IMR-90 (cell line): ENCODE measurements at regions not wholly inside any gene's neighbourhood (a gene's known extent, or its start where the extent isn't known, plus 50 kb on each side); places are given as distances from the start of the nearest gene placed in this dataset.

ENCODE experiments used
- ATAC-seq: fragments of 200-7000 bp; cut with Tn5 transposase; 2 replicates; pipeline ENCODE4 v1.9.1; 2020; ENCODE audit warnings: low read depth, mild to moderate bottlenecking, moderate library complexity
- BruUV-seq: library from RNA; stranded (reverse); fragments of 400-500 nt; replicated peaks from 2 replicates; lab custom pipeline; 2021; lab: Mats Ljungman, UMichigan
- CTCF ChIA-PET: fragments of 300-600 bp; formaldehyde crosslinking; extraction: SDS; loops from one replicate; lab custom pipeline; 2021; ENCODE audit warnings: antibody characterized with exemption; lab: Yijun Ruan, JAX
- POLR2A ChIA-PET: fragments of 300-600 bp; sonication (Branson Sonifier 250); formaldehyde crosslinking; loops from one replicate; lab custom pipeline; 2022; ENCODE audit warnings: antibody characterized with exemption; ENCODE audit not compliant: unreplicated experiment; lab: Charles Lee
- DNase-seq: peaks from one replicate; pipeline ENCODE4 v3.0.0; 2013
- H2AFZ ChIP-seq: replicated peaks from 2 replicates; pipeline ENCODE3; 2013; ENCODE audit warnings: low read length, mild to moderate bottlenecking; ENCODE audit not compliant: poor library complexity
- H2AK5ac ChIP-seq: 2 replicates; pipeline ENCODE4 v1.6.1; 2013; ENCODE audit warnings: low read depth, low read length, inconsistent platforms
- H2AK9ac ChIP-seq: replicated peaks from 2 replicates; pipeline ENCODE3; 2013; ENCODE audit warnings: mild to moderate bottlenecking, low read depth, low read length, moderate library complexity; ENCODE audit not compliant: poor library complexity
- H2BK120ac ChIP-seq: 2 replicates; pipeline ENCODE4 v1.6.1; 2013; ENCODE audit warnings: low read depth, low read length, inconsistent platforms
- H2BK15ac ChIP-seq: 3 replicates; pipeline ENCODE4 v1.6.1; 2013; ENCODE audit warnings: low read depth, low read length, inconsistent platforms
- H2BK20ac ChIP-seq: 2 replicates; pipeline ENCODE4 v1.6.1; 2013; ENCODE audit warnings: low read depth, mild to moderate bottlenecking, inconsistent platforms, low read length, moderate library complexity
- H2BK5ac ChIP-seq: 2 replicates; pipeline ENCODE4 v1.6.1; 2013; ENCODE audit warnings: mild to moderate bottlenecking, low read depth, low read length, inconsistent platforms; ENCODE audit not compliant: poor library complexity, severe bottlenecking
- H3K14ac ChIP-seq: replicated peaks from 2 replicates; pipeline ENCODE4 v1.6.1; 2013; ENCODE audit warnings: low read depth, low read length, inconsistent platforms
- H3K18ac ChIP-seq: 2 replicates; pipeline ENCODE4 v1.6.1; 2013; ENCODE audit warnings: low read depth, low read length, control low read depth
- H3K23ac ChIP-seq: 2 replicates; pipeline ENCODE4 v1.6.1; 2013; ENCODE audit warnings: low read depth, low read length, inconsistent platforms
- H3K27ac ChIP-seq: 2 replicates; pipeline ENCODE4 v1.5.1; 2013; ENCODE audit warnings: mild to moderate bottlenecking, control low read depth, low read length; ENCODE audit not compliant: insufficient read depth
- H3K27me3 ChIP-seq: 2 replicates; pipeline ENCODE4 v1.6.1; 2013; ENCODE audit warnings: low read length; ENCODE audit not compliant: control insufficient read depth, insufficient read depth
- H3K36me3 ChIP-seq: 2 replicates; pipeline ENCODE4 v1.6.1; 2013; ENCODE audit warnings: low read length, mixed read lengths; ENCODE audit not compliant: control insufficient read depth, insufficient read depth
- H3K4ac ChIP-seq: 2 replicates; pipeline ENCODE4 v1.6.1; 2013; ENCODE audit warnings: low read depth, low read length, inconsistent platforms
- H3K4me1 ChIP-seq: 2 replicates; pipeline ENCODE4 v1.6.1; 2013; ENCODE audit warnings: low read length, mixed read lengths; ENCODE audit not compliant: control insufficient read depth, insufficient read depth
- H3K4me2 ChIP-seq: 2 replicates; pipeline ENCODE4 v1.6.1; 2013; ENCODE audit warnings: low read depth, mild to moderate bottlenecking, control low read depth, low read length, moderate library complexity
- H3K4me3 ChIP-seq: 2 replicates; pipeline ENCODE4 v1.5.1; 2013; ENCODE audit warnings: low read depth, mild to moderate bottlenecking, control low read depth, low read length, moderate library complexity; ENCODE audit not compliant: insufficient read depth
- H3K56ac ChIP-seq: 2 replicates; pipeline ENCODE4 v1.6.1; 2013; ENCODE audit warnings: low read length, inconsistent platforms; ENCODE audit not compliant: insufficient read depth; ENCODE audit errors: extremely low read depth
- H3K79me1 ChIP-seq, 2 experiments: 2 replicates each; pipeline ENCODE4 v1.6.1; 2013; ENCODE audit warnings: low read length in 2 of 2, inconsistent platforms in 1 of 2, low read depth in 1 of 2
- H3K9ac ChIP-seq: 2 replicates; pipeline ENCODE4 v1.6.1; 2013; ENCODE audit warnings: low read depth, low read length, control low read depth
- H3K9me1 ChIP-seq: 2 replicates; pipeline ENCODE4 v1.6.1; 2013; ENCODE audit warnings: low read length, inconsistent platforms; ENCODE audit not compliant: insufficient read depth
- H3K9me3 ChIP-seq: 2 replicates; pipeline ENCODE4 v1.6.1; 2013; ENCODE audit warnings: low read length; ENCODE audit not compliant: control insufficient read depth, insufficient read depth
- H4K20me1 ChIP-seq: 2 replicates; pipeline ENCODE4 v1.6.1; 2013; ENCODE audit warnings: low read length, inconsistent platforms; ENCODE audit not compliant: insufficient read depth
- H4K5ac ChIP-seq: 2 replicates; pipeline ENCODE4 v1.6.1; 2013; ENCODE audit warnings: mild to moderate bottlenecking, low read depth, low read length, control low read depth
- H4K8ac ChIP-seq, 2 experiments: 2 replicates each; pipeline ENCODE4 v1.6.1; 2013; ENCODE audit warnings: low read depth in 2 of 2, low read length in 2 of 2, control low read depth in 1 of 2, inconsistent platforms in 1 of 2
- H4K91ac ChIP-seq: 2 replicates; pipeline ENCODE4 v1.6.1; 2013; ENCODE audit warnings: low read depth, low read length, inconsistent platforms; ENCODE audit not compliant: insufficient read depth
- BHLHE40 ChIP-seq: fragments of 150-350 bp; IDR thresholded peaks from 2 replicates; pipeline ENCODE4 v1.6.1; 2016; ENCODE audit warnings: mild to moderate bottlenecking, low read depth, low read length
- CEBPB ChIP-seq: IDR thresholded peaks from 2 replicates; pipeline ENCODE4 v1.6.1; 2012; ENCODE audit warnings: low read depth, low read length, improper control_type of control experiment
- CHD1 ChIP-seq: IDR thresholded peaks from 2 replicates; pipeline ENCODE4 v1.6.1; 2012; ENCODE audit warnings: low read depth, low read length, improper control_type of control experiment
- CTCF ChIP-seq: conservative IDR thresholded peaks from 2 replicates; pipeline ENCODE4 v1.5.1; 2012; ENCODE audit warnings: mild to moderate bottlenecking, low read depth, low read length, improper control_type of control experiment
- ELK1 ChIP-seq: fragments of 150-350 bp; IDR thresholded peaks from 2 replicates; pipeline ENCODE4 v1.6.1; 2016; ENCODE audit warnings: low read depth, mild to moderate bottlenecking, low read length, moderate library complexity, borderline replicate concordance
- FOS ChIP-seq: fragments of 150-350 bp; IDR thresholded peaks from 2 replicates; pipeline ENCODE4 v1.6.1; 2016; ENCODE audit warnings: low read depth, low read length
- MAFK ChIP-seq: IDR thresholded peaks from 2 replicates; pipeline ENCODE4 v1.6.1; 2012; ENCODE audit warnings: low read depth, low read length, improper control_type of control experiment
- MAZ ChIP-seq: IDR thresholded peaks from 2 replicates; pipeline ENCODE4 v1.6.1; 2012; ENCODE audit warnings: low read depth, mild to moderate bottlenecking, low read length, improper control_type of control experiment, moderate library complexity, borderline replicate concordance
- MXI1 ChIP-seq: IDR thresholded peaks from 2 replicates; pipeline ENCODE4 v1.6.1; 2012; ENCODE audit warnings: low read depth, mild to moderate bottlenecking, low read length, moderate library complexity, borderline replicate concordance
- NFE2L2 ChIP-seq: fragments of 150-350 bp; IDR thresholded peaks from 2 replicates; pipeline ENCODE4 v1.6.1; 2016; ENCODE audit warnings: low read depth, mild to moderate bottlenecking, low read length
- POLR2A ChIP-seq: IDR thresholded peaks from 2 replicates; pipeline ENCODE4 v1.6.1; 2012; ENCODE audit warnings: mild to moderate bottlenecking, low read depth, low read length
- RAD21 ChIP-seq: IDR thresholded peaks from 2 replicates; pipeline ENCODE4 v1.6.1; 2012; ENCODE audit warnings: low read length, improper control_type of control experiment
- RCOR1 ChIP-seq: IDR thresholded peaks from 2 replicates; pipeline ENCODE4 v1.6.1; 2012; ENCODE audit warnings: mild to moderate bottlenecking, low read length, improper control_type of control experiment; ENCODE audit not compliant: insufficient replicate concordance
- RFX5 ChIP-seq: IDR thresholded peaks from 2 replicates; pipeline ENCODE4 v1.8.0; 2012; ENCODE audit warnings: low read depth, mild to moderate bottlenecking, low read length, moderate library complexity
- SMC3 ChIP-seq: fragments of 150-350 bp; IDR thresholded peaks from 2 replicates; pipeline ENCODE4 v1.6.1; 2016; ENCODE audit warnings: low read depth, mild to moderate bottlenecking, antibody characterized with exemption, low read length, moderate library complexity
- USF2 ChIP-seq: fragments of 150-350 bp; IDR thresholded peaks from 2 replicates; pipeline ENCODE4 v1.6.1; 2017; ENCODE audit warnings: mild to moderate bottlenecking, antibody characterized with exemption, low read length, low read depth
- WGBS, 2 experiments: methylation state at CpG; one replicate each; pipeline versions ENCODE4 v1.1.5 to v1.1.7; 2013; ENCODE audit warnings: missing lambda C conversion rate in 2 of 2; ENCODE audit not compliant: insufficient read length in 1 of 2; ENCODE audit errors: extremely low coverage in 2 of 2; 5-methylcytosine and 5-hydroxymethylcytosine counted together
- dilution Hi-C: fragments of 300-500 bp; cut with HindIII; formaldehyde crosslinking; loops from one replicate; pipeline ENCODE4 v1.14.3; 2018; ENCODE audit warnings: low sequenced_read_pairs; ENCODE audit not compliant: unreplicated experiment
- in situ Hi-C: fragments of 300-500 bp; cut with MboI; formaldehyde crosslinking; loops from 3 replicates; pipeline ENCODE4 v1.14.3; 2019; ENCODE audit warnings: low sequenced_read_pairs, inconsistent platforms, mixed read lengths
- intact Hi-C: fragments of 100-400 bp; cut with micrococcal nuclease; formaldehyde crosslinking; loops from 2 replicates; pipeline ENCODE4 v1.10.0; 2022

- no peak overlapping the region for H3K9ac ChIP-seq
- H4K8ac ChIP-seq: no peak overlapping the region
- no peak overlapping the region for H3K14ac ChIP-seq
- dilution Hi-C loops (no loop called here), in situ Hi-C loops (loop anchor here (10.0 kb wide), 3 partner anchors 554 to 1124 kb away; no protein-coding TSS in a partner anchor), intact Hi-C loops (loop anchor here (5.0 kb wide), 1 partner anchor 1122 kb away; no protein-coding TSS in a partner anchor)
- ATAC-seq (no peak), DNase-seq (no peak)
- ChIA-PET CTCF (no interaction called here), POLR2A (no interaction called here)
- no peak overlapping the region for H3K18ac ChIP-seq
- no peak overlapping the region for H2AK9ac ChIP-seq
- no peak overlapping the region for H3K4ac ChIP-seq
- no peak overlapping the region for H2AK5ac ChIP-seq
- no TSS peak for BruUV-seq
- H4K5ac ChIP-seq: no peak overlapping the region
- no peaks in the 10 kb centered on the region for H4K20me1 ChIP-seq
- H2BK20ac ChIP-seq: no peak overlapping the region
- H3K27me3 ChIP-seq: no peaks in the 10 kb centered on the region
- peaks cover 4% of the 10 kb centered on the region for H3K4me1 ChIP-seq
- H2BK5ac ChIP-seq: no peak overlapping the region
- H2BK15ac ChIP-seq: no peak overlapping the region
- WGBS, 2 experiments: 100% methylated on average over 1 of the region's 1 CpG; no CpG with 5 or more reads in 1 of the 2 experiments
- H3K9me1 ChIP-seq: peaks cover 3% of the 10 kb centered on the region; the same call in 1 of the 2 replicates
- H3K79me1 ChIP-seq: peaks cover 0 to 4% of the 10 kb centered on the region in 2 experiments; a peak in 1 of 4 replicates
- no peak overlapping the region for H3K23ac ChIP-seq
- H2BK120ac ChIP-seq: no peak overlapping the region
- H3K9me3 ChIP-seq: no peaks in the 10 kb centered on the region
- no peak overlapping the region for H3K56ac ChIP-seq
- H3K27ac ChIP-seq: no peak overlapping the region
- TF ChIP-seq MXI1: no peak
- no peak for TF ChIP-seq MAFK
- no peak for TF ChIP-seq NFE2L2
- no peak for TF ChIP-seq CHD1
- no peak for TF ChIP-seq POLR2A
- TF ChIP-seq CTCF: no peak
- no peak for TF ChIP-seq USF2
- no peak for TF ChIP-seq FOS
- TF ChIP-seq SMC3: no peak
- TF ChIP-seq ELK1: no peak
- no peak for TF ChIP-seq CEBPB
- TF ChIP-seq BHLHE40: no peak
- TF ChIP-seq RFX5: no peak
- no peak for TF ChIP-seq RAD21
- TF ChIP-seq RCOR1: no peak
- TF ChIP-seq MAZ: no peak
- H2AFZ ChIP-seq: no peak overlapping the region
- no peak overlapping the region for H3K4me3 ChIP-seq
- no peak overlapping the region for H4K91ac ChIP-seq
- H3K4me2 ChIP-seq: no peak overlapping the region
- H3K36me3 ChIP-seq: peaks cover 3% of the 10 kb centered on the region; the same call in 1 of the 2 replicates
Observed at GRCh38 chr6:144580771-144581170, 295.6 kb downstream of the UTRN start.
